HG03196 (cell line): ENCODE measurements at regions not wholly inside any gene's neighbourhood (a gene's known extent, or its start where the extent isn't known, plus 50 kb on each side); places are given as distances from the start of the nearest gene placed in this dataset.
A peak's percentile ranks its signal among the peaks of the same experiment; 100 is the strongest.

Experiments used
- ATAC-seq: cut with Tn5 transposase; IDR thresholded peaks from one replicate; pipeline ENCODE4 v1.9.1; 2021; ENCODE audit not compliant: unreplicated experiment

- no peak for ATAC-seq
Measured at GRCh38 chr5:158485047-158485446, 614.7 kb downstream of the EBF1 start.

- ATAC-seq: no peak
Measured at GRCh38 chr5:158484150-158484549, 615.6 kb downstream of the EBF1 start.

- ATAC-seq: no peak
Measured at GRCh38 chr5:158483281-158483860, 616.3 kb downstream of the EBF1 start.

GRCh38 chr5:158482125-158482524, 617.6 kb downstream of the EBF1 start:
- no peak for ATAC-seq

- ATAC-seq: no peak
Measured at GRCh38 chr5:158478139-158478538, 619.2 kb upstream of the CLINT1 start.

GRCh38 chr5:158477214-158477613, 618.3 kb upstream of the CLINT1 start:
- no peak for ATAC-seq

GRCh38 chr5:158473016-158473635, 614.2 kb upstream of the CLINT1 start:
- no peak for ATAC-seq

- ATAC-seq: no peak
Measured at GRCh38 chr5:158471535-158471924, 612.6 kb upstream of the CLINT1 start.

GRCh38 chr5:158470764-158471534, 612.0 kb upstream of the CLINT1 start:
- ATAC-seq: no peak

GRCh38 chr5:158468444-158468843, 609.5 kb upstream of the CLINT1 start:
- no peak for ATAC-seq

- no peak for ATAC-seq
Measured at GRCh38 chr5:158466191-158466590, 607.2 kb upstream of the CLINT1 start.

- ATAC-seq: no peak
Measured at GRCh38 chr5:158465086-158465972, 606.4 kb upstream of the CLINT1 start.

GRCh38 chr5:158464383-158464782, 605.4 kb upstream of the CLINT1 start:
- no peak for ATAC-seq

GRCh38 chr5:158463938-158464337, 605.0 kb upstream of the CLINT1 start:
- no peak for ATAC-seq

GRCh38 chr5:158463188-158463587, 604.2 kb upstream of the CLINT1 start:
- ATAC-seq: no peak

GRCh38 chr5:158462349-158463114, 603.6 kb upstream of the CLINT1 start:
- no peak for ATAC-seq

GRCh38 chr5:158461240-158461854, 602.4 kb upstream of the CLINT1 start:
- ATAC-seq: no peak

GRCh38 chr5:158458086-158458485, 599.1 kb upstream of the CLINT1 start:
- no peak for ATAC-seq

- peak; percentile 73 for ATAC-seq
Measured at GRCh38 chr5:158456756-158457155, 597.8 kb upstream of the CLINT1 start.

- no peak for ATAC-seq
Measured at GRCh38 chr5:158456241-158456640, 597.3 kb upstream of the CLINT1 start.
